K562 (cell line): ENCODE measurements at regions not wholly inside any gene's neighbourhood (a gene's known extent, or its start where the extent isn't known, plus 50 kb on each side); places are given as distances from the start of the nearest gene placed in this dataset.

ENCODE experiments used
- ATAC-seq: fragments of 200-7000 bp; cut with Tn5 transposase; 3 replicates; pipeline ENCODE4 v1.9.1; 2020; ENCODE audit warnings: moderate library complexity
- BruUV-seq: library from RNA; stranded (reverse); fragments of 400-500 nt; replicated peaks from 2 replicates; lab custom pipeline; 2021; lab: Mats Ljungman, UMichigan
- CTCF ChIA-PET: fragments of 300-600 bp; formaldehyde crosslinking; extraction: SDS; loops from one replicate; lab custom pipeline; 2021; ENCODE audit warnings: low intra/inter-chr PET ratio; lab: Yijun Ruan, JAX
- POLR2A ChIA-PET: fragments of 300-600, 350-650 bp; sonication (Branson Sonifier 250); formaldehyde crosslinking; extraction: SDS; loops from one replicate; lab custom pipeline; 2021; ENCODE audit warnings: antibody characterized with exemption, inconsistent platforms; lab: Yijun Ruan, JAX
- DNase-seq, 4 experiments: peaks; one replicate each; pipeline versions ENCODE4 v3.0.0 to v3.0.0-alpha.2; 2011 to 2018; ENCODE audit warnings: low spot score in 3 of 4, mixed read lengths in 3 of 4; ENCODE audit errors: extremely low read depth in 1 of 4
- FAIRE-seq: peaks from 2 replicates; lab custom pipeline; 2011; peaks lifted over from hg19 to GRCh38; lab: Jason Lieb, UNC
- H2AFZ ChIP-seq: 2 replicates; pipeline ENCODE4 v1.6.0; 2011; ENCODE audit warnings: low read depth, low read length, control low read depth, inconsistent platforms
- H3K27ac ChIP-seq: fragments of 200-600 bp; 3 replicates; pipeline ENCODE4 v1.8.0; 2011; ENCODE audit warnings: low read depth, mild to moderate bottlenecking, control low read depth, inconsistent platforms, low read length, moderate library complexity, mixed read lengths; ENCODE audit errors: extremely low read depth
- H3K27me3 ChIP-seq, 2 experiments: fragments of 300-600 bp in 1 of 2; 2 replicates in 1 of 2; 3 replicates in 1 of 2; pipeline versions ENCODE4 v1.6.0 to v1.8.0; 2011; ENCODE audit warnings: inconsistent platforms in 2 of 2, low read length in 2 of 2, mild to moderate bottlenecking in 1 of 2, mixed read lengths in 1 of 2, moderate library complexity in 1 of 2; ENCODE audit not compliant: control insufficient read depth in 2 of 2, insufficient read depth in 2 of 2
- H3K36me3 ChIP-seq: fragments of 300-600 bp; 3 replicates; pipeline ENCODE4 v1.8.0; 2011; ENCODE audit warnings: mild to moderate bottlenecking, low read length, inconsistent platforms; ENCODE audit not compliant: control insufficient read depth, insufficient read depth
- H3K4me1 ChIP-seq, 2 experiments: fragments of 200-600 bp in 1 of 2; replicated peaks in 1 of 2; 2 replicates in 1 of 2; 3 replicates in 1 of 2; pipeline versions ENCODE4 v1.5.1 to v1.8.0; 2011; ENCODE audit warnings: inconsistent platforms in 2 of 2, low read length in 2 of 2, mild to moderate bottlenecking in 1 of 2, mixed read lengths in 1 of 2, moderate library complexity in 1 of 2; ENCODE audit not compliant: control insufficient read depth in 2 of 2, insufficient read depth in 2 of 2
- H3K4me2 ChIP-seq: 2 replicates; pipeline ENCODE4 v1.6.1; 2011; ENCODE audit warnings: low read length, control low read depth, inconsistent platforms, mixed read lengths; ENCODE audit not compliant: insufficient read depth
- H3K4me3 ChIP-seq: fragments of 200-600 bp; sonication (generic), shearing (Covaris generic); 2 replicates; pipeline ENCODE4 v1.5.1; 2016; ENCODE audit warnings: control low read depth, inconsistent platforms
- H3K79me2 ChIP-seq: fragments of 200-600 bp; 3 replicates; pipeline ENCODE4 v1.8.0; 2011; ENCODE audit warnings: low read length, inconsistent platforms; ENCODE audit not compliant: control insufficient read depth, insufficient read depth
- H3K9ac ChIP-seq, 2 experiments: 2 replicates each; pipeline versions ENCODE4 v1.6.0 to v1.6.1; 2011; ENCODE audit warnings: low read depth in 2 of 2, low read length in 2 of 2, control low read depth in 1 of 2, inconsistent platforms in 1 of 2, mild to moderate bottlenecking in 1 of 2, mixed read lengths in 1 of 2; ENCODE audit not compliant: insufficient read depth in 1 of 2
- H3K9me1 ChIP-seq: one replicate; pipeline ENCODE4 v1.6.0; 2011; ENCODE audit warnings: inconsistent platforms, mild to moderate bottlenecking, low read length, moderate library complexity; ENCODE audit not compliant: control insufficient read depth, insufficient read depth
- H3K9me3 ChIP-seq: replicated peaks from 2 replicates; pipeline ENCODE4 v1.5.1; 2011; ENCODE audit warnings: low read depth, low read length, inconsistent platforms; ENCODE audit not compliant: control insufficient read depth, insufficient read depth
- H4K20me1 ChIP-seq: replicated peaks from 2 replicates; pipeline ENCODE4 v1.6.1; 2011; ENCODE audit warnings: low read length, inconsistent platforms, mixed read lengths; ENCODE audit not compliant: control insufficient read depth, insufficient read depth
- ADNP ChIP-seq: fragments of 200-800 bp; sonication (Bioruptor generic); IDR thresholded peaks from 2 replicates; pipeline ENCODE4 v1.6.1; 2016; ENCODE audit warnings: missing genetic modification characterization, missing compliant biosample characterization
- ARID1B ChIP-seq: fragments of 450-650 bp; IDR thresholded peaks from 2 replicates; pipeline ENCODE4 v1.6.1; 2016; ENCODE audit warnings: antibody characterized with exemption, mild to moderate bottlenecking, inconsistent platforms
- ATF1 ChIP-seq, 2 experiments: fragments of 450-650 bp in 1 of 2; IDR thresholded peaks; 2 replicates each; pipeline ENCODE4 v1.6.1; 2016; ENCODE audit warnings: missing compliant biosample characterization in 1 of 2, missing genetic modification characterization in 1 of 2
- CBX8 ChIP-seq: fragments of 200-600 bp; sonication (generic); IDR thresholded peaks from 2 replicates; pipeline ENCODE4 v1.6.1; 2012; ENCODE audit warnings: borderline replicate concordance, mixed run types, low read depth, mild to moderate bottlenecking, moderate library complexity, mixed read lengths, low read length, control low read depth, inconsistent platforms; ENCODE audit not compliant: poor library complexity, severe bottlenecking; ENCODE audit errors: extremely low read depth
- CHD1 ChIP-seq: fragments of 200-600 bp; sonication (generic); IDR thresholded peaks from one replicate; pipeline ENCODE4 v1.6.1; 2012; ENCODE audit warnings: mild to moderate bottlenecking, moderate library complexity, low read length, inconsistent platforms
- GABPA ChIP-seq: fragments of 200-800 bp; sonication (Bioruptor generic); conservative IDR thresholded peaks from 2 replicates; pipeline ENCODE4 v1.6.1; 2016; ENCODE audit warnings: low read depth, missing genetic modification characterization, missing compliant biosample characterization
- NR2C2 ChIP-seq, 2 experiments: fragments of 200-800 bp in 1 of 2; sonication (Bioruptor generic) in 1 of 2; sonication (generic) in 1 of 2; formaldehyde crosslinking in 1 of 2; IDR thresholded peaks; 2 replicates each; pipeline versions ENCODE4 v1.6.1 to v1.8.0; 2016 to 2022; ENCODE audit warnings: mild to moderate bottlenecking in 1 of 2, missing compliant biosample characterization in 1 of 2, missing genetic modification characterization in 1 of 2, missing genetic modification reagents in 1 of 2
- PHTF2 ChIP-seq: fragments of 250-450 bp; sonication (Bioruptor Pico); IDR thresholded peaks from 2 replicates; pipeline ENCODE4 v1.5.0; 2021; ENCODE audit warnings: mild to moderate bottlenecking
- PPARD ChIP-seq: fragments of 250-450 bp; sonication (Bioruptor Pico); IDR thresholded peaks from 2 replicates; pipeline ENCODE4 v1.8.0; 2022; ENCODE audit warnings: inconsistent platforms, mild to moderate bottlenecking, moderate library complexity
- RBBP5 ChIP-seq: fragments of 200-600 bp; sonication (generic); IDR thresholded peaks from 2 replicates; pipeline ENCODE4 v1.6.1; 2012; ENCODE audit warnings: borderline replicate concordance, mild to moderate bottlenecking, low read length, control low read depth, inconsistent platforms; ENCODE audit not compliant: insufficient read depth, poor library complexity, severe bottlenecking
- SIX5 ChIP-seq, 2 experiments: IDR thresholded peaks; 2 replicates each; pipeline ENCODE4 v1.6.1; 2011; ENCODE audit warnings: low read length in 2 of 2, borderline replicate concordance in 1 of 2, low read depth in 1 of 2, mild to moderate bottlenecking in 1 of 2, moderate library complexity in 1 of 2; ENCODE audit not compliant: insufficient read depth in 1 of 2
- TBP ChIP-seq: optimal IDR thresholded peaks from 2 replicates; pipeline ENCODE3; 2011; ENCODE audit warnings: low read depth, low read length, improper control_type of control experiment
- ZBTB11 ChIP-seq, 3 experiments: fragments of 200-800 bp in 1 of 3; fragments of 250-450 bp in 1 of 3; fragments of 450-650 bp in 1 of 3; sonication (Bioruptor Pico) in 1 of 3; sonication (Bioruptor generic) in 1 of 3; formaldehyde crosslinking in 1 of 3; IDR thresholded peaks; 2 replicates each; pipeline versions ENCODE4 v1.6.1 to v1.8.0; 2016 to 2022; ENCODE audit warnings: mild to moderate bottlenecking in 2 of 3, missing genetic modification characterization in 2 of 3, missing compliant biosample characterization in 1 of 3, moderate library complexity in 1 of 3
- ZNF124 ChIP-seq: sonication (generic); formaldehyde crosslinking; IDR thresholded peaks from 2 replicates; pipeline ENCODE4 v1.8.1; 2022; ENCODE audit warnings: missing genetic modification reagents
- ZNF444 ChIP-seq: fragments of 250-450 bp; sonication (Bioruptor Pico); IDR thresholded peaks from 2 replicates; pipeline ENCODE4 v1.4.0; 2020; ENCODE audit warnings: mild to moderate bottlenecking, moderate library complexity
- WGBS: fragments of 100-300 bp; shearing (Covaris generic); methylation state at CpG from one replicate; pipeline ENCODE4 v1.1.6; 2016; ENCODE audit warnings: low coverage, mixed read lengths; ENCODE audit not compliant: insufficient coverage; ENCODE audit errors: missing lambda C conversion rate; 5-methylcytosine and 5-hydroxymethylcytosine counted together
- in situ Hi-C: fragments of 300-500 bp; cut with MboI; formaldehyde crosslinking; loops from 4 replicates; pipeline ENCODE4 v1.15.0; 2018; ENCODE audit warnings: inconsistent platforms, mixed read lengths
- intact Hi-C: fragments of 100-400 bp; cut with micrococcal nuclease; formaldehyde crosslinking; loops from 2 replicates; pipeline ENCODE4 v1.14.2; 2022

- no peaks in the 10 kb centered on the region for H4K20me1 ChIP-seq
- H3K4me1 ChIP-seq, result no peaks in the 10 kb centered on the region
- H3K9ac ChIP-seq, result no peak overlapping the region
- BruUV-seq, result no TSS peak
- FAIRE-seq (no peak), DNase-seq (no peak), ATAC-seq (no peak)
- no peak overlapping the region for H3K4me2 ChIP-seq
- intact Hi-C loops, result no loop called here
- POLR2A ChIA-PET, result no interaction called here
- H3K27ac ChIP-seq, result no peak overlapping the region
- CTCF ChIA-PET, result no interaction called here
- no peaks in the 10 kb centered on the region for H3K36me3 ChIP-seq
- H3K79me2 ChIP-seq, result no peaks in the 10 kb centered on the region
- no peak overlapping the region for H2AFZ ChIP-seq
- H3K27me3 ChIP-seq, result no peaks in the 10 kb centered on the region
- no peaks in the 10 kb centered on the region for H3K9me3 ChIP-seq
- WGBS, result 16% methylated on average over 6 of the region's 7 CpGs
- in situ Hi-C loops, result no loop called here
- no peaks in the 10 kb centered on the region for H3K9me1 ChIP-seq
- no peak overlapping the region for H3K4me3 ChIP-seq
- no peak for TF ChIP-seq ARID1B
- no peak for TF ChIP-seq ADNP (tag)
- TF ChIP-seq CBX8, result no peak
- TF ChIP-seq PHTF2, result no peak
- no peak for TF ChIP-seq RBBP5
- no peak for TF ChIP-seq NR2C2 (CRISPR knock-in tag; IDR thresholded peaks at IDR 0.05)
- TF ChIP-seq NR2C2 (tag; IDR thresholded peaks at IDR 0.05), result no peak
- no peak for TF ChIP-seq TBP
- no peak for TF ChIP-seq PPARD (CRISPR knock-in tag)
- no peak for TF ChIP-seq ATF1 (CRISPR knock-in tag; IDR thresholded peaks at IDR 0.05)
- no peak for TF ChIP-seq ATF1 (tag; IDR thresholded peaks at IDR 0.05)
- TF ChIP-seq SIX5 (IDR thresholded peaks at IDR 0.05; ENCODE audit: borderline replicate concordance in 1 of 2, insufficient read depth in 1 of 2, low read depth in 1 of 2, low read length in 2 of 2), result no peak
- TF ChIP-seq ZBTB11 (CRISPR knock-in tag; IDR thresholded peaks at IDR 0.05), result no peak
- no peak for TF ChIP-seq GABPA (tag)
- no peak for TF ChIP-seq CHD1
- no peak for TF ChIP-seq ZNF124
- no peak for TF ChIP-seq ZNF444 (CRISPR knock-in tag)
Observed at GRCh38 chrX:40883021-40883619, 147.8 kb upstream of the MED14 start.
